Keratinocyte (primary cell): ENCODE measurements at regions not wholly inside any gene's neighbourhood (a gene's known extent, or its start where the extent isn't known, plus 50 kb on each side); places are given as distances from the start of the nearest gene placed in this dataset.

ENCODE experiments used
- DNase-seq: peaks from one replicate; pipeline ENCODE4 v3.0.0-alpha.2; 2011; ENCODE audit warnings: low read depth, missing footprints, low spot score
- FAIRE-seq: peaks from 2 replicates; lab custom pipeline; 2011; peaks lifted over from hg19 to GRCh38; lab: Jason Lieb, UNC
- H2AFZ ChIP-seq: 2 replicates; pipeline ENCODE4 v1.6.0; 2012; ENCODE audit warnings: low read length, control low read depth, inconsistent platforms; ENCODE audit not compliant: control insufficient read depth
- H3K27ac ChIP-seq: 2 replicates; pipeline ENCODE4 v1.5.1; 2011; ENCODE audit warnings: low read length; ENCODE audit not compliant: control insufficient read depth, insufficient read depth
- H3K27me3 ChIP-seq: 3 replicates; pipeline ENCODE4 v1.6.0; 2011; ENCODE audit warnings: low read length; ENCODE audit not compliant: control insufficient read depth, insufficient read depth; ENCODE audit errors: extremely low read depth
- H3K36me3 ChIP-seq, 2 experiments: 2 replicates in 1 of 2; 3 replicates in 1 of 2; pipeline ENCODE4 v1.5.1; 2011; ENCODE audit warnings: low read length in 2 of 2, mild to moderate bottlenecking in 1 of 2; ENCODE audit not compliant: control insufficient read depth in 2 of 2, insufficient read depth in 2 of 2; ENCODE audit errors: extremely low read depth in 1 of 2
- H3K4me1 ChIP-seq: 3 replicates; pipeline ENCODE4 v1.5.1; 2011; ENCODE audit warnings: low read length; ENCODE audit not compliant: control insufficient read depth, insufficient read depth; ENCODE audit errors: extremely low read depth
- H3K4me2 ChIP-seq: 3 replicates; pipeline ENCODE4 v1.6.0; 2011; ENCODE audit warnings: low read depth, low read length; ENCODE audit not compliant: control insufficient read depth, insufficient read depth; ENCODE audit errors: extremely low read depth
- H3K4me3 ChIP-seq, 3 experiments: fragments of 200-600 bp in 1 of 3; sonication (generic) in 1 of 3; 2 replicates in 2 of 3; 3 replicates in 1 of 3; pipeline ENCODE4 v1.5.1; 2011 to 2016; ENCODE audit warnings: low read length in 3 of 3, mild to moderate bottlenecking in 3 of 3, control low read depth in 2 of 3, inconsistent platforms in 1 of 3, low read depth in 1 of 3, mixed read lengths in 1 of 3, mixed run types in 1 of 3, moderate library complexity in 1 of 3; ENCODE audit not compliant: control insufficient read depth in 2 of 3, insufficient read depth in 2 of 3; ENCODE audit errors: extremely low read depth in 1 of 3
- H3K79me2 ChIP-seq: 2 replicates; pipeline ENCODE4 v1.6.0; 2012; ENCODE audit warnings: low read length; ENCODE audit not compliant: control insufficient read depth, insufficient read depth
- H3K9ac ChIP-seq: 3 replicates; pipeline ENCODE4 v1.6.0; 2011; ENCODE audit warnings: low read length; ENCODE audit not compliant: control insufficient read depth, insufficient read depth; ENCODE audit errors: extremely low read depth
- H3K9me1 ChIP-seq: 3 replicates; pipeline ENCODE4 v1.6.0; 2011; ENCODE audit warnings: low read length; ENCODE audit not compliant: control insufficient read depth, insufficient read depth; ENCODE audit errors: extremely low read depth
- H3K9me3 ChIP-seq: 2 replicates; pipeline ENCODE4 v1.5.1; 2012; ENCODE audit warnings: low read depth, low read length; ENCODE audit not compliant: control insufficient read depth
- H4K20me1 ChIP-seq: 3 replicates; pipeline ENCODE4 v1.6.0; 2011; ENCODE audit warnings: low read length; ENCODE audit not compliant: control insufficient read depth, insufficient read depth; ENCODE audit errors: extremely low read depth
- EZH2 ChIP-seq: IDR thresholded peaks from one replicate; pipeline ENCODE4 v1.6.1; 2012; ENCODE audit warnings: inconsistent platforms, mild to moderate bottlenecking, low read length, moderate library complexity
- dilution Hi-C: fragments of 300-500 bp; cut with MboI; formaldehyde crosslinking; loops from one replicate; pipeline ENCODE4 v1.7.0; 2020; ENCODE audit warnings: low sequenced_read_pairs; ENCODE audit not compliant: extremely low pct_ligation_motif_present
- TF ChIP-seq, protein P1 (sequence below), 3 experiments: IDR thresholded peaks in 1 of 3; conservative IDR thresholded peaks in 1 of 3; optimal IDR thresholded peaks in 1 of 3; 2 replicates in 2 of 3; 3 replicates in 1 of 3; pipeline versions ENCODE3 to v1.5.1; 2011; ENCODE audit warnings: low read length in 3 of 3, mild to moderate bottlenecking in 3 of 3, moderate library complexity in 2 of 3, control low read depth in 1 of 3, inconsistent platforms in 1 of 3; ENCODE audit not compliant: insufficient read depth in 2 of 3; ENCODE audit errors: extremely low read depth in 1 of 3

DNA sequence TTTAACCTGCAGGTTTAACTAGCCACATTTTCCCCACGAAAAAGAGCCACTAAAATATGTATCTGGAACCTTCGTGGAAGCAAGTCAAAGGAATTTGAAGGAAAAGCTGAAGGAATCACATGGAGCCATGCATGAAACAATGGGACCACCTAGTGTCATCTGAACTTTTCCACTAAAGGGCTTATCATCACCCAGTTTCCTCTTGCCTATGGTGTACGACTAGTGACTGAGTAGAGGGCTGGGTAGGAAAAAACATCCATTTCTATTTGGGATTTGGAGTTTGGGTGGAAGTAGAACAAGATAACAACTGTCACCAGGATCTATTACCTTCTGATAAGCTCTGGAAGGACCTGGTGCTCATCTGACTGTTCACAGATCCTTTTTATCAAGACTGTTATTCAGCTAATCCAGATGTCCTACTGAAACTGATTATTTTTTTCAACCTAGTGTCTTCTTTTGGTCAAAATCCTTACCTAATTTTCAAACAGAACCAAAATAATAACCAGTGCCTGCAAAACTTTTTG is 153.2 kb upstream of the COL1A2 start:
- no peak overlapping the region for H3K27ac ChIP-seq
- no peaks in the 10 kb centered on the region for H3K4me1 ChIP-seq
- FAIRE-seq (peak; percentile 5), DNase-seq (no peak)
- no peaks in the 10 kb centered on the region for H4K20me1 ChIP-seq
- TF ChIP-seq, protein P1, sequence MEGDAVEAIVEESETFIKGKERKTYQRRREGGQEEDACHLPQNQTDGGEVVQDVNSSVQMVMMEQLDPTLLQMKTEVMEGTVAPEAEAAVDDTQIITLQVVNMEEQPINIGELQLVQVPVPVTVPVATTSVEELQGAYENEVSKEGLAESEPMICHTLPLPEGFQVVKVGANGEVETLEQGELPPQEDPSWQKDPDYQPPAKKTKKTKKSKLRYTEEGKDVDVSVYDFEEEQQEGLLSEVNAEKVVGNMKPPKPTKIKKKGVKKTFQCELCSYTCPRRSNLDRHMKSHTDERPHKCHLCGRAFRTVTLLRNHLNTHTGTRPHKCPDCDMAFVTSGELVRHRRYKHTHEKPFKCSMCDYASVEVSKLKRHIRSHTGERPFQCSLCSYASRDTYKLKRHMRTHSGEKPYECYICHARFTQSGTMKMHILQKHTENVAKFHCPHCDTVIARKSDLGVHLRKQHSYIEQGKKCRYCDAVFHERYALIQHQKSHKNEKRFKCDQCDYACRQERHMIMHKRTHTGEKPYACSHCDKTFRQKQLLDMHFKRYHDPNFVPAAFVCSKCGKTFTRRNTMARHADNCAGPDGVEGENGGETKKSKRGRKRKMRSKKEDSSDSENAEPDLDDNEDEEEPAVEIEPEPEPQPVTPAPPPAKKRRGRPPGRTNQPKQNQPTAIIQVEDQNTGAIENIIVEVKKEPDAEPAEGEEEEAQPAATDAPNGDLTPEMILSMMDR (optimal IDR thresholded peaks at IDR 0.05 in 1 of 3, IDR thresholded peaks at IDR 0.05 in 1 of 3, conservative IDR thresholded peaks at IDR 0.05 in 1 of 3; ENCODE audit: extremely low read depth in 1 of 3, insufficient read depth in 2 of 3, low read length in 3 of 3): no peak
- TF ChIP-seq EZH2: no peak
- dilution Hi-C loops: no loop called here
- H3K4me3 ChIP-seq: no peak overlapping the region
- peaks cover 7% of the 10 kb centered on the region for H3K27me3 ChIP-seq
- no peaks in the 10 kb centered on the region for H3K36me3 ChIP-seq
- H3K9ac ChIP-seq: no peak overlapping the region
- H3K4me2 ChIP-seq: no peak overlapping the region
- H3K9me1 ChIP-seq: no peaks in the 10 kb centered on the region
- no peaks in the 10 kb centered on the region for H3K79me2 ChIP-seq
- H2AFZ ChIP-seq: no peak overlapping the region
- no peaks in the 10 kb centered on the region for H3K9me3 ChIP-seq

DNA sequence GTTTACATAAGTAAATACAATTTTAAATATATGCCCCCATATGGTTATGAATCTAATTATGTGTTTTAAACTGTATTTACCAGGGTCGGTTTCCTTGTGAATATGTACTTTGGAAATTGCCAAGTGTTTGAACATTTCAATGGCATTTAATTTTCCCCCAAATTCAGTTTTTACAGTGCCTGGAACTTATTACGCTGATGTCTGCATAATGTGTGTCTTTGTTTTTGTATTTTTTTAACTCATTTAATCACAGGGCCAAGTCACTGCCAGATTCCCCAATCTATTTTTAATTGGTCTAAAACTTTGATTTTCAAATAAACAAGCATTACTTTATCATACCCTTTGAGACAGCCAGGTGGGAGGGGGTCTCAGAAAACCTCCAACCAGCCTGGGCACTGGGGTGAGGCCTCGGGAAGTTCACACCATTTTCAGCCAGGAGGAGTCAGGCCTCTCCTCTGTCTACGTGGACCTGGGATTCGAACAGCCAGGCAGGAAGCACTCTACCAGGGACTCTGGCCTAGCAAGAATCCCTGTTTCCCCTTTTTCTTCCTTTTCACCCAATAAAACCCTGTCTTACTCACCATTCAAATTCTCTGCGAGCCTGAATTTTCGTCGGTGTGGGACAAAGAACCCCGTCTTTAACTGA is 151.5 kb upstream of the COL1A2 start:
- dilution Hi-C loops: no loop called here
- Histone ChIP-seq H3K27ac (no peak overlapping the region), H3K79me2 (no peaks in the 10 kb centered on the region), H3K4me3 (no peak overlapping the region), H3K36me3 (no peaks in the 10 kb centered on the region), H3K9me1 (no peaks in the 10 kb centered on the region), H4K20me1 (no peaks in the 10 kb centered on the region), H3K4me2 (no peak overlapping the region), H3K27me3 (peaks cover 3% of the 10 kb centered on the region), H2AFZ (no peak overlapping the region), H3K4me1 (no peaks in the 10 kb centered on the region), H3K9ac (no peak overlapping the region), H3K9me3 (no peaks in the 10 kb centered on the region)
- FAIRE-seq (no peak), DNase-seq (no peak)
- no peak for TF ChIP-seq EZH2
- TF ChIP-seq, protein P1 (optimal IDR thresholded peaks at IDR 0.05 in 1 of 3, IDR thresholded peaks at IDR 0.05 in 1 of 3, conservative IDR thresholded peaks at IDR 0.05 in 1 of 3; ENCODE audit: extremely low read depth in 1 of 3, insufficient read depth in 2 of 3, low read length in 3 of 3): no peak
